B cell (primary cell): ENCODE measurements at regions not wholly inside any gene's neighbourhood (a gene's known extent, or its start where the extent isn't known, plus 50 kb on each side); places are given as distances from the start of the nearest gene placed in this dataset.

Experiments used
- ATAC-seq: fragments of 200-7000 bp; cut with Tn5 transposase; one replicate; pipeline ENCODE4 v1.10.0; 2021; ENCODE audit warnings: low read depth, mild to moderate bottlenecking, moderate number of reproducible peaks, moderate library complexity
- CTCF ChIA-PET: fragments of 350-600 bp; sonication (Branson Sonifier 250); formaldehyde crosslinking; loops from one replicate; lab custom pipeline; 2021; ENCODE audit warnings: antibody characterized with exemption, inconsistent platforms; lab: Charles Lee
- POLR2A ChIA-PET: fragments of 350-600 bp; sonication (Branson Sonifier 250); formaldehyde crosslinking; loops from one replicate; lab custom pipeline; 2021; ENCODE audit warnings: antibody characterized with exemption; lab: Charles Lee
- DNase-seq: peaks from one replicate; pipeline ENCODE4 v3.0.0; 2013
- H2AFZ ChIP-seq: 2 replicates; pipeline ENCODE4 v1.6.1; 2012; ENCODE audit warnings: mild to moderate bottlenecking, low read depth, low read length; ENCODE audit not compliant: insufficient read depth, poor library complexity, severe bottlenecking
- H3K27ac ChIP-seq, 2 donors: 1 replicate in 1 of 2; 2 replicates in 1 of 2; pipeline ENCODE4 v1.5.1; 2012 to 2013; ENCODE audit warnings: low read length in 2 of 2, mild to moderate bottlenecking in 2 of 2, moderate library complexity in 1 of 2
- H3K27me3 ChIP-seq, 4 experiments: fragments of 200-600 bp in 1 of 4; sonication (generic) in 1 of 4; replicated peaks in 1 of 4; 1 replicate in 2 of 4; 2 replicates in 2 of 4; pipeline versions ENCODE4 v1.6.1 to v1.7.0; 2013 to 2016; ENCODE audit warnings: low read length in 3 of 4, mild to moderate bottlenecking in 2 of 4, mixed read lengths in 1 of 4, moderate library complexity in 1 of 4; ENCODE audit not compliant: insufficient read depth in 4 of 4, control insufficient read depth in 3 of 4; ENCODE audit errors: control extremely low read depth in 1 of 4
- H3K36me3 ChIP-seq, 2 experiments: replicated peaks in 1 of 2; 1 replicate in 1 of 2; 2 replicates in 1 of 2; pipeline versions ENCODE4 v1.6.1 to v1.7.1; 2013; ENCODE audit warnings: low read length in 1 of 2; ENCODE audit not compliant: insufficient read depth in 2 of 2, control insufficient read depth in 1 of 2; ENCODE audit errors: control extremely low read depth in 1 of 2, extremely low read depth in 1 of 2
- H3K4me1 ChIP-seq, 2 donors: fragments of 200-600 bp in 1 of 2; sonication (generic) in 1 of 2; 1 replicate in 1 of 2; 2 replicates in 1 of 2; pipeline versions ENCODE4 v1.5.1 to v1.6.1; 2013 to 2017; ENCODE audit warnings: low read length in 2 of 2; ENCODE audit not compliant: control insufficient read depth in 2 of 2, insufficient read depth in 2 of 2
- H3K4me2 ChIP-seq: replicated peaks from 2 replicates; pipeline ENCODE3; 2012; ENCODE audit warnings: mild to moderate bottlenecking, low read depth, low read length; ENCODE audit not compliant: poor library complexity, severe bottlenecking
- H3K4me3 ChIP-seq, 5 experiments: fragments of 200-600 bp in 1 of 5; sonication (generic) in 1 of 5; 1 replicate in 3 of 5; 2 replicates in 2 of 5; pipeline versions ENCODE4 v1.5.1 to v1.7.0; 2011 to 2016; ENCODE audit warnings: low read length in 4 of 5, mild to moderate bottlenecking in 4 of 5, low read depth in 2 of 5, control low read depth in 1 of 5, moderate library complexity in 1 of 5; ENCODE audit not compliant: insufficient read depth in 1 of 5; ENCODE audit errors: control extremely low read depth in 1 of 5, extremely low read depth in 1 of 5
- H3K79me2 ChIP-seq: fragments of 200-600 bp; sonication (generic); one replicate; pipeline ENCODE4 v1.6.0; 2016; ENCODE audit warnings: low read length; ENCODE audit not compliant: control insufficient read depth, insufficient read depth
- H3K9ac ChIP-seq: fragments of 200-600 bp; sonication (generic); 2 replicates; pipeline ENCODE4 v1.6.1; 2017; ENCODE audit warnings: mild to moderate bottlenecking, low read length, moderate library complexity
- H3K9me3 ChIP-seq, 3 donors: one replicate each; pipeline versions ENCODE4 v1.6.1 to v1.7.1; 2013; ENCODE audit warnings: low read length in 2 of 3; ENCODE audit not compliant: control insufficient read depth in 2 of 3, insufficient read depth in 1 of 3; ENCODE audit errors: control extremely low read depth in 1 of 3
- H4K20me1 ChIP-seq: 2 replicates; pipeline ENCODE4 v1.6.0; 2012; ENCODE audit warnings: mild to moderate bottlenecking, low read length; ENCODE audit not compliant: insufficient read depth, control insufficient read depth, poor library complexity, severe bottlenecking
- H3K27ac Mint-ChIP-seq: one replicate; pipeline ENCODE4 v1.8.0; 2021; ENCODE audit warnings: mixed read lengths
- H3K27me3 Mint-ChIP-seq: one replicate; pipeline ENCODE4 v1.8.0; 2021; ENCODE audit warnings: mixed read lengths
- H3K4me1 Mint-ChIP-seq: one replicate; pipeline ENCODE4 v1.8.0; 2021; ENCODE audit warnings: mixed read lengths
- H3K4me3 Mint-ChIP-seq: one replicate; pipeline ENCODE4 v1.8.0; 2021; ENCODE audit warnings: mixed read lengths
- H3K9me3 Mint-ChIP-seq: one replicate; pipeline ENCODE4 v1.8.0; 2022; ENCODE audit warnings: mixed read lengths; ENCODE audit not compliant: insufficient read depth
- CTCF ChIP-seq: fragments of 200-600 bp; IDR thresholded peaks from one replicate; pipeline ENCODE4 v1.8.0; 2022; ENCODE audit warnings: antibody characterized with exemption, mild to moderate bottlenecking
- EZH2 ChIP-seq: IDR thresholded peaks from 2 replicates; pipeline ENCODE4 v1.6.1; 2012; ENCODE audit warnings: borderline replicate concordance, low read depth, mild to moderate bottlenecking, moderate library complexity, low read length; ENCODE audit not compliant: insufficient read depth, poor library complexity, severe bottlenecking
- WGBS: methylation state at CpG from one replicate; pipeline ENCODE4 v1.1.5; 2013; ENCODE audit warnings: missing lambda C conversion rate; ENCODE audit not compliant: insufficient coverage; 5-methylcytosine and 5-hydroxymethylcytosine counted together
- intact Hi-C: fragments of 100-400 bp; cut with micrococcal nuclease; formaldehyde crosslinking; loops from one replicate; pipeline ENCODE4 v1.10.0; 2022

- Mint-ChIP-seq H3K4me3 (no peak overlapping the region), H3K4me1 (peaks cover 14% of the 10 kb centered on the region), H3K9me3 (no peaks in the 10 kb centered on the region), H3K27ac (no peak overlapping the region), H3K27me3 (no peaks in the 10 kb centered on the region)
- Histone ChIP-seq H3K4me2 (no peak overlapping the region), H3K36me3 (no peaks in the 10 kb centered on the region), H2AFZ (no peak overlapping the region), H3K27me3 (no peaks in the 10 kb centered on the region), H3K4me3 (no peak overlapping the region), H3K79me2 (no peaks in the 10 kb centered on the region), H3K4me1 (no peaks in the 10 kb centered on the region), H3K27ac (no peak overlapping the region), H4K20me1 (no peaks in the 10 kb centered on the region), H3K9ac (no peak overlapping the region), H3K9me3 (peaks cover 0 to 4% (median 0%) of the 10 kb centered on the region in 3 donors)
- no peak for ATAC-seq
- intact Hi-C loops: no loop called here
- ChIA-PET CTCF (no interaction called here), POLR2A (no interaction called here)
- 77% methylated on average over 19 of the region's 24 CpGs for WGBS
- TF ChIP-seq EZH2 (no peak), CTCF (no peak)
- no peak for DNase-seq
These were observed 115.3 kb upstream of the SCN7A start for GRCh38 chr2:166609183-166609959.

- H3K4me3 ChIP-seq: no peak overlapping the region
- peaks cover 0 to 4% (median 0%) of the 10 kb centered on the region in 3 donors for H3K9me3 ChIP-seq
- no peaks in the 10 kb centered on the region for H3K27me3 ChIP-seq
- no peak overlapping the region for H3K4me3 Mint-ChIP-seq
- no peak for DNase-seq
- ATAC-seq: no peak
- H4K20me1 ChIP-seq: no peaks in the 10 kb centered on the region
- no peak for TF ChIP-seq EZH2
- no peak for TF ChIP-seq CTCF
- no peaks in the 10 kb centered on the region for H3K36me3 ChIP-seq
- WGBS: 90% methylated on average over 2 of the region's 2 CpGs
- H3K27ac ChIP-seq: no peak overlapping the region
- no peaks in the 10 kb centered on the region for H3K4me1 ChIP-seq
- ChIA-PET POLR2A (no interaction called here), CTCF (no interaction called here)
- H3K27ac Mint-ChIP-seq: no peak overlapping the region
- no peaks in the 10 kb centered on the region for H3K27me3 Mint-ChIP-seq
- H3K9me3 Mint-ChIP-seq: no peaks in the 10 kb centered on the region
- H3K4me2 ChIP-seq: no peak overlapping the region
- no peaks in the 10 kb centered on the region for H3K79me2 ChIP-seq
- peaks cover 14% of the 10 kb centered on the region for H3K4me1 Mint-ChIP-seq
- no peak overlapping the region for H3K9ac ChIP-seq
- no peak overlapping the region for H2AFZ ChIP-seq
- intact Hi-C loops: no loop called here
These were observed 113.8 kb upstream of the SCN7A start for GRCh38 chr2:166607880-166608279.
